ENCODE measurements at regions not wholly inside any gene's neighbourhood (a gene's known extent, or its start where the extent isn't known, plus 50 kb on each side); places are given as distances from the start of the nearest gene placed in this dataset.

DNA sequence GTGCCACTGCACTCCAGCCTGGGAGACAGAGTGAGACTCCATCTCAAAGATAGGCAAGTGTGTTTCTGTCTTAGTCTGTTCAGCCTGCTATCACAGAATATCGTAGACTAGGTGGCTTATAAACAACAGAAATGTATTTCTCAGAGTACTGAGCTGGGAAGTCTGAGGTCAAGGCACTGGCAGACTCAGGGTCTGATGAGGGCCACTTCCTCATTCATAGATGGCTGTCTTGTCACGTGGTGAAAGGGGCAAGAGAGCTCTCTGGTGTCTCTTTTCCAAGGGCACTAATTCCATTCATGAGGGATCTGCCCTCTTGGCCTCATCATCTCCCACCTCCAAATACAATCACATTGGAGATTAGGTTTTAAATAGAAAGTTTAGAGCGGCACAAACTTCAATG lies 95.6 kb upstream of the PHACTR3 start:
- DNase-seq = no peak

DNA sequence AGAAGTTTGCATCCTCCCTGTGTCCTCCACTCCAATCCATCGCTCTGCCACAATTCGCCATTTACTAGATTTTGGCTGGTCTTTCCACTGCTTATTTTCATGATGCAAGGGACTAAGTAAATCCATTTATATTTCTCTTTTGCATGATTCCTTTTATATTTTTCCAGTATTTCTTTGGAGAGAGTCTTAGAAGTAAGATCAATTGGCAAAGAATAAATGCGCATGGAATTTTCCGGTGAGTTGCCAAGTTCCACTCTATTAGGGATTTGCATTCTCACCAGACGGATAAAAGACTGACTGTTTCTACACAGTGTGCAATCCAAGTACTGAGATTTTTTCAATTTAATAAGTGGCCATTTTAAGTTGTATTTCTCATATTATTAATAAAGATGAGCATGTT lies 91.7 kb upstream of the PHACTR3 start:
- DNase-seq = no peak

DNA sequence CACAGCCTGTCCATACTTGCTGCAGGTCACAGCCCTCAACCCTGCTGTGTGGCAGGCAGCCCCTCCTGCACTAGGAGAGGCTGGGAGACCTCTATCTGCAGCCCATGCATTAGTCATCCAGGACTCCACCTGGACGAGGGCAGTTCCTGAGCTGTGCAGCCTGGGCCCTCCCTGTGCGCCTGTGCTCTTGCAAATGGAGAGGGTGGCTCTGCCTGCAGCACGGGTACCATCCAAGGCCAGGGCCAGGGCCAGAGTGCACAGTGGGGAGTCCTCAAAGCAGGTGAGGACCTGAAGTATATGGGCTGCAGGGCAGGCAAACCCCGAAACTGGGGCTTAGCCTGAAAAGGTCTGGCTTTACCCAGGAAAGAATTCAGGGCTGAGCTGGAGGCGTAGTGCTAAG lies 89.8 kb upstream of the PHACTR3 start:
- no peak for DNase-seq

DNA sequence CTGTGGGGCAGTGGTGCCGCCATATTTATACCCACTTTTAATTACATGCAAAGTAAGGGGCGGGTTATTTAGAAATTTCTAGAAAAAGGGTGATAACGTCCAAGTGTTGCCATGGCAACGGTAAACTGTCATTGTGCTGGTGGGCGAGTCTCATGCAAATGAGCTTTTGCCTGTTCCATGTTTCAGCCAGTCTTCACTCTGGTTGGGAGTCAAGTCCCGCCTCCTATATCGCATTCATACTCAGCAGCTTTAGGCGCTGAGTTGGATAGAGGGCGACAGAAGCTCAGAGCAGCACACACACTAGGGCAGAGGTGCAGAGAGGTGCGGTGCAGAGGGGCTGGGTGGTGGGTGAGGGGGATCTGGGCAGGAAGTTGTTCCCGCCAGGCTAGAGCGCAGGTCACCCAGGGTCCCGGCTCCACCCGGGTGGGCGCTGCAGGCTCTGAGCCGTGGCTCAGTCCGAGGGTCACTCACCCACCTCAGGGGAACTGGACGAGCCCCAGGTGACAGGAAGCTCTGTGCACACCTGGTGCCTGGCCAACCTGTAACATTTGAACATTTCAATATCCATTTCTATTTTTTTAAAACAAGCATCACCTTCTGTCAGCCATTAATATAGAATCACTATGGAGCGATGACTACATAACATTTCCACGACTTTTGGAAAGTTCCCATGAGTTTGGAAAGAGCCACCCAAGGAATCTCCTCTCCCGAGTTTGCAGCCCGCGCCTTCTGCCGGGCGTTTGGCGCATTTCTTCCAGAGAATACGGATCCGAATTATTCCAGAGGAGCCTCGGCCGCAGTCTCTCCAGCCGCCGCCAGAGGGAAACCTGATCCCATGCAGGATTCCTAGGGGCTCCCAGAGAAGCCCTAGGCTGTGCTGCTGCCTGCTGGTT lies 89.1 kb upstream of the PHACTR3 start:
- DNase-seq = no peak

DNA sequence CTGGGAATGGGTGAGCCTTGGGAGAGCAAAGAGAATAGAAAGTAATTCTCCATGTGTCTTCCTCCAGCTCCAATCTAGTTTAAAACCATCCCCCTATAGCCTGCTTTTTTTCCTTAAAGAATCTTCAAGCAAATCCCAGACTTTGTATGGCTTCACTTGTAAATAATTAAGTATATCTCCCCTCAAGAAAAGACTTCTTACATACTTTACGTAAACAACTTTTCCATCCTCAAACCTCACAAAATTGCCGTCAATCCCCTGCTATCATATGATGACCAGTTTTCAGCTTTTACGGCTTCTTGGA lies 88.5 kb upstream of the PHACTR3 start:
- DNase-seq = no peak

DNA sequence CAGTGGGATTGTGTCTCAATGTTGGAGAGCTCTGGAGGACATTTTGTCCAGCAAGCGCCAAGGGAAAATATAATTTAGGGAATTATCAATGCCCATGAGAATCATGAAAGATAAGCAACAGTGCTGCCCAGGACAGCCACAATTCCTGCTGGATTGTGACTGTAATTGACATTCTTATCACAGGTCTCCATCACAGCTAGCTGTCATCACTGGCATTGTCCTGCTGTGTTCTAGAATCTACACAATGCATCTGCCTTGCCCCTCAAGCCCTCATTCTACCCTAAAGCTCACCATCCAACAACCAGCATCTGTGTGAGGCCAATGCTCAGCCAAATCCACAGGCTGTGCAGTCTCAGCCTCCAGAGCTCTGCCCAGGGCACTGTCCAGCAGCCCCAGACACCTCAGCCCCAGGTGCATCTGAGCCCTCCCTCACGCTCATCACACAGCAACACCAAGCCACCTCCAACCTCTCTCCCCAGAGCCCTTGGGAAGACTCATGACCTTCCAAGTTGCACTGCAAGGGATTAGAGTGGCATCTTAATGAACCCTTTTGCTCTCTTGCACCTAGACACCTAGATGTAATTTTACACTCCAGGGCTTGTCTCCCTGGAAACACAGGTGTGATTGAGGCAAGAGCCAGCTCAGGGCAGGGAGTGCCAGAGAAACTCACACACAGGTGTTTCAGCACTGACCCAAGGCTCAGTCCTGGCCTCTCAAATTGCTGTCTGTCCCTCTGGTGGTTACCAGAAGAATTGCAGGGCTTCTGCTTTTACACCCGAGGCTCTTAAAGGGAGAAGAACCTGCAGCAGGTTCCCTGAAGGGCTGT lies 85.2 kb upstream of the PHACTR3 start:
- no peak for DNase-seq

DNA sequence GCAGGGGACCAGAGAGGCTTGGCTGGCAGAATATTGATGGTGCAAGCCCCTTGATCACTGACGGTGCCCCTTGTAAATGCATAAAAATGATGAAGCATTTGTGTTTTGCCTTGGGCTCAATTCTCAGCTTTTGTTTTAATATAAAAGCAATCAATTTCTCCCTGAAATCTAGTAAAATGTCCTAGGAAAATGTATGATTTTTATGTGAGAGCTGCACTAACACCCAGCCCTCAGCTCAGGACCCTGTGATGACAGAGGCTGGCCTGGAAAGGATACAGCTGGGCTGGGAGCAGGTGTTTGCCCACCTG lies 84.7 kb upstream of the PHACTR3 start:
- DNase-seq = no peak

DNA sequence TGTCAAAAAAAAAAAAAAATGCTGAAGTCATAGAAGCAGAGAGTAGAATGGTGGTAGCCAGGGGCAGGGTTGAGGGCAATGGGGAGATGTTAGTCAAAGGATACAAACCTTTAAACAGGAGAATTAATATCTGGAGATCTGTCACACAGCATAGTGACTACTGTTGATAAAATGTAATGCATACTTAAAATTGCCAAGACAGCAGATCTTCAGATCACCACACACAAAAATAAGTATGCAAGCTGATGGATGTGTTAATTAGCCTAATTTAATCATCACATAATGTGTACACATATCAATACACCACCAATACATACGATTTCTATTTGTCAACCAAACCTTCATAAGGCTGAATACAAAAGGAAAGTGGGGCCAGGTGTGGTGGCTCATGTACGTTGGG lies 83.5 kb upstream of the PHACTR3 start:
- DNase-seq = no peak

DNA sequence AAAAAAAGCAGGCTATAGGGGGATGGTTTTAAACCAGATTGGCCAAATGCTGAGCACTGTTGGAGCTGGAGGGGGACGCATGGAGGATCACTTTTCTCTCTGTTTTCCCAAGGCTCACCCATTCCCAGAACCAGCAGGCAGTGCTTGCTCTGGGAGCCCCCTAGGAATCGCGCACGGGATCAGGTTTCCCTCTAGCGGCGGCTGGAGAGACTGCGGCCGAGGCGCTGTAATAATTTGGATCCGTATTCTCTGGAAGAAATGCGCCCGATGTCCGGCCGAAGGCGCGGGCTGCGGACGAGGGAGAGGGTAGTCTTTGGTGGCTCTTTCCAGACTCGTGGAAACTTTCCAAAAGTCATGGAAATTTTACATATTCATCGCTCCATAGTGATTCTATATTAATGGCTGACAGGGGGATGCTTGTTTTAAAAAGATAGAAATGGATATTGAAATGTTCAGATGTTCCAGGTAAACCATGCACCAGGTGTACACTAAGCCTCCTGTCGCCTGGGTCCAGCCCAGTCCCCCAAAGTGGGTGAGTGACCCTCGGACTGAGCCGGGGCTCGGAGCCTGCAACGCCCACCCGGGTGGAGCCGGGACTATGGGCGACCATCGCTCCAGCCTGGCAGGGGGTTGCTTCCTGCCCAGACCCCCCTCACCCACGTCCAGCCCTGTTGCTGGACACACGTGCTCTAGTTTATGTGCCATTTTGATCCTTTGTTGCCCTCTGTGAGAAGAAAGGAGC lies 78.7 kb upstream of the PHACTR3 start:
- DNase-seq = no peak

DNA sequence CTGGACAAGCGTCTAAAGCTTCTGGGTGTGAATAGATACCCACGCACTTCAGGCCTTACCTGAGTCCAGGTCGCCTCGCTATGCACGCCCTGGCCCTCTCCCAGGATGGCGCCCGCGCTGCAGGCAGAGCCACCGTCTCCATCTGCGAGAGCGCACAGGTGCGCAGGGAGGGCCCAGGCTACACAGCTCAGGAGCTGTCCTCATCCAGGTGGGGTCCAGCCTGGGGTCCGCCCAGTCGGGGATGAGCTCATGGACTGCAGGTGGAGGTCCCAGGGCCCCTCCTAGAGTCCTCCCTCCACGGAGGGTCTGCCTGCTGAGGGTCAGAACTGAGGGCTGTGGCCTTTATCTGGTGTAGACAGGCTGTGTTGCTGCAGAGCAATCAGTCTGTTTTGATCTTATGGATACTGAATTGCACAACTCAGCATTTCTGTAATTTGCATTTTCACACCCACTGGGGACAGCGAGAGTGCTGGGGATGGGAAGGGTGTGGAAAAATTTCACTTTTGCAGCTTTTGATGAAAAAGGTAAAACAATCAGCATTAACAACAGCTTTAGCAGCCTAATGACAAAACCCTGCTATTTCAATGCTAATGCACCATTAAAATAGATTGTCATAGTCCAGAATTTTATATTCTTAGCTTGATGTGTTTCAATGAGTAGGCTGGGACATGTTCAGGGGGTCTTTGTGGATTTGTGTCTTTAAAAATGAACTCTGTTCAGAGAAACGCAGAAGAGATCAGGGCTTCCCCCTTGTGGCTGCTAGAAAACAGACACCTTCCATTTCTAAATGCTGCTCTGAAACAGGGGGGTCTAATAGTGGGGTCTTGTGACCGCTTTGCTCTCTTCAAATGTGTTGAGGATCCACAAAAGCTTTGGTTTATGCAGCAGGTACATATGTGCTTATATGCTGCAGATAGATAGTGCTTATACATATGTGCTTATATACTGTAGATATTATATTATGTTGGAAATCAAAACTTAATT lies 77.8 kb upstream of the PHACTR3 start:
- no peak for DNase-seq

DNA sequence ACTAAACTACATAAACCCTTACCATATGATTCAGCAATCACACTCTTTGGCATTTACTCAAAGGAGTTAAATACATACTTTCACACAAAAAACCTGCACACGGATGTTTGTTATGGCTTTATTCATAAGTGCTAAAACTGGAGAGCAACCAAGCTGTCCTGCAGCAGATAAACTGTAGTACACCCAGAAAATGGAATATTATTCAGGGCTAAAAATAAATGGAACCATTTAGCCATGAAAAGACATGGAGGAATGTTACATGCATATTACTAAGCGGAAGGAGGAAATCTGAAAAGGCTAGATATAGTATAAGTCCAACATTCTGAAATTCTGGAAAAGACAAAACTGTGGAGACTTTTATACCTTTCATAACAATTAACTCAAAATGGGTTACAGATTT lies 73.6 kb upstream of the PHACTR3 start:
- no peak for DNase-seq

DNA sequence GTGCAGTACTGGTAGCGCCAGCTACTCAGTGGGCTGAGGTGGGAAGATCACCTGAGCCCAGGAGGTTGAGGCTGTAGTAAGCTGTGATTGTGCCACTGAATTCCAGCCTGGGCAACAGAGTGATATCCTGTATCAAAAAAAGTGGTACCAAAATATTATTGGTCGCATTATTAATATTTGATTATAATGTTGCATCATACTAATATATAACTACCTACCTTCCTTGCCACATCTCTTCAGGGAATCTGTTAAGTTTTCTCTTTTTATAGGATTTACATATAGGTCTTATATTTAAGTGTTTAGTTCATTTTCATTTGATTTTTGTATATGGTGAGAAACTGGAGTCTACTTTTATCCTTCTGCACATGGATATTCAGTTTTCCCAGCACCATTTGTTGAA lies 66.3 kb upstream of the PHACTR3 start:
- no peak for DNase-seq

DNA sequence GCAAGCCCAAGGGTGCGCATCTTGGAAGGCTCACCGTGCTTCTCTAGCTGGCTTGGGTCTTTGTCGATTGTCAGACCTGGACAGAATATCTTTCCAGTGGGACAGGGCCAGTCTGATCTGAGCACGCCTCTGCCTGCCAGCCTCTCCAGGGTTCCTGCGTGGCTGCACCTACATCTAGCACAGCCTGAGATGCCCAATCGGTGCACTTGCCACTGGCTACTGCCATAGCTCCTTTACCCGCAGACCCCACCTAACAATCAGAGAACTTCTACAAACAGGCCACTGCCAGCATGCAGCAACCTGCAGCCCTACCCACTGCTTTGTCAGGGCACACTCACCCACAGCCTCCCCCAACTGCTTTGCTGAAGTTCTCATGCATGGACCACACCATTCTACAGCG lies 56.7 kb upstream of the PHACTR3 start:
- no peak for DNase-seq
